ENCODE measurements at regions not wholly inside any gene's neighbourhood (a gene's known extent, or its start where the extent isn't known, plus 50 kb on each side); places are given as distances from the start of the nearest gene placed in this dataset.

GRCh38 chr1:10960411-10961299 is 51.8 kb upstream of the TARDBP start:
- no peak overlapping the region for H3K27ac ChIP-seq (ENCODE audit: low read depth in 2 of 2, low read length in 2 of 2)
- H3K4me3 ChIP-seq (ENCODE audit: low read length in 3 of 3), result no peak overlapping the region
- TF ChIP-seq, protein P1, sequence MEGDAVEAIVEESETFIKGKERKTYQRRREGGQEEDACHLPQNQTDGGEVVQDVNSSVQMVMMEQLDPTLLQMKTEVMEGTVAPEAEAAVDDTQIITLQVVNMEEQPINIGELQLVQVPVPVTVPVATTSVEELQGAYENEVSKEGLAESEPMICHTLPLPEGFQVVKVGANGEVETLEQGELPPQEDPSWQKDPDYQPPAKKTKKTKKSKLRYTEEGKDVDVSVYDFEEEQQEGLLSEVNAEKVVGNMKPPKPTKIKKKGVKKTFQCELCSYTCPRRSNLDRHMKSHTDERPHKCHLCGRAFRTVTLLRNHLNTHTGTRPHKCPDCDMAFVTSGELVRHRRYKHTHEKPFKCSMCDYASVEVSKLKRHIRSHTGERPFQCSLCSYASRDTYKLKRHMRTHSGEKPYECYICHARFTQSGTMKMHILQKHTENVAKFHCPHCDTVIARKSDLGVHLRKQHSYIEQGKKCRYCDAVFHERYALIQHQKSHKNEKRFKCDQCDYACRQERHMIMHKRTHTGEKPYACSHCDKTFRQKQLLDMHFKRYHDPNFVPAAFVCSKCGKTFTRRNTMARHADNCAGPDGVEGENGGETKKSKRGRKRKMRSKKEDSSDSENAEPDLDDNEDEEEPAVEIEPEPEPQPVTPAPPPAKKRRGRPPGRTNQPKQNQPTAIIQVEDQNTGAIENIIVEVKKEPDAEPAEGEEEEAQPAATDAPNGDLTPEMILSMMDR (IDR thresholded peaks at IDR 0.05; ENCODE audit: borderline replicate concordance, extremely low read depth, insufficient read depth), result peak; percentile 79
- intact Hi-C loops (cut with DNase I), result no loop called here
- no peak overlapping the region for H3K9ac ChIP-seq (ENCODE audit: low read length in 3 of 3)
- no peaks in the 10 kb centered on the region for H3K36me3 ChIP-seq (ENCODE audit: control insufficient read depth in 2 of 3, insufficient read depth in 3 of 3, low read length in 3 of 3)
- peaks cover 0 to 2% (median 0%) of the 10 kb centered on the region in 3 donors for H3K4me1 ChIP-seq (ENCODE audit: control insufficient read depth in 2 of 3, insufficient read depth in 2 of 3, low read depth in 1 of 3, low read length in 3 of 3)
- H3K9me3 ChIP-seq (ENCODE audit: control insufficient read depth in 2 of 3, insufficient read depth in 1 of 3, low read length in 3 of 3), result no peaks in the 10 kb centered on the region
- DNase-seq, result peak; percentile 85 to 93 (median 90)
- no peak for FAIRE-seq
- no peaks in the 10 kb centered on the region for H3K27me3 ChIP-seq (ENCODE audit: control insufficient read depth, insufficient read depth, low read length)

- Histone ChIP-seq H3K9me3 (ENCODE audit: control insufficient read depth in 2 of 3, insufficient read depth in 1 of 3, low read length in 3 of 3) (no peaks in the 10 kb centered on the region), H3K4me1 (ENCODE audit: control insufficient read depth in 2 of 3, insufficient read depth in 2 of 3, low read depth in 1 of 3, low read length in 3 of 3) (peaks cover 0 to 4% (median 0%) of the 10 kb centered on the region in 3 donors), H3K36me3 (ENCODE audit: control insufficient read depth in 2 of 3, insufficient read depth in 3 of 3, low read length in 3 of 3) (no peaks in the 10 kb centered on the region), H3K27me3 (ENCODE audit: control insufficient read depth, insufficient read depth, low read length) (no peaks in the 10 kb centered on the region), H3K27ac (ENCODE audit: low read depth in 2 of 2, low read length in 2 of 2) (no peak overlapping the region), H3K9ac (ENCODE audit: low read length in 3 of 3) (no peak overlapping the region), H3K4me3 (ENCODE audit: low read length in 3 of 3) (no peak overlapping the region)
- intact Hi-C loops (cut with DNase I), result no loop called here
- TF ChIP-seq, protein P1 (IDR thresholded peaks at IDR 0.05; ENCODE audit: borderline replicate concordance, extremely low read depth, insufficient read depth), result no peak
- DNase-seq, result no peak
- FAIRE-seq, result no peak
These were observed 51.1 kb upstream of the TARDBP start for GRCh38 chr1:10961300-10961833.

GRCh38 chr1:10962483-10962882 is 50.0 kb upstream of the TARDBP start:
- Histone ChIP-seq H3K27me3 (ENCODE audit: control insufficient read depth, insufficient read depth, low read length) (no peaks in the 10 kb centered on the region), H3K4me1 (ENCODE audit: control insufficient read depth in 2 of 3, insufficient read depth in 2 of 3, low read depth in 1 of 3, low read length in 3 of 3) (peaks cover 0 to 4% (median 0%) of the 10 kb centered on the region in 3 donors), H3K36me3 (ENCODE audit: control insufficient read depth in 2 of 3, insufficient read depth in 3 of 3, low read length in 3 of 3) (no peaks in the 10 kb centered on the region), H3K4me3 (ENCODE audit: low read length in 3 of 3) (no peak overlapping the region), H3K9ac (ENCODE audit: low read length in 3 of 3) (no peak overlapping the region), H3K27ac (ENCODE audit: low read depth in 2 of 2, low read length in 2 of 2) (no peak overlapping the region), H3K9me3 (ENCODE audit: control insufficient read depth in 2 of 3, insufficient read depth in 1 of 3, low read length in 3 of 3) (no peaks in the 10 kb centered on the region)
- intact Hi-C loops (cut with DNase I), result no loop called here
- TF ChIP-seq, protein P1 (IDR thresholded peaks at IDR 0.05; ENCODE audit: borderline replicate concordance, extremely low read depth, insufficient read depth), result no peak
- DNase-seq, result no peak
- no peak for FAIRE-seq
